GM12873 (cell line): ENCODE measurements at regions not wholly inside any gene's neighbourhood (a gene's known extent, or its start where the extent isn't known, plus 50 kb on each side); places are given as distances from the start of the nearest gene placed in this dataset.

Source experiments
- TF ChIP-seq, protein P1 (sequence below): IDR thresholded peaks from 2 replicates; pipeline ENCODE4 v1.5.1; 2012; ENCODE audit warnings: low read depth, mild to moderate bottlenecking, moderate library complexity, low read length, control low read depth; ENCODE audit not compliant: insufficient read depth; ENCODE audit errors: missing control alignments

GRCh38 chr3:107285197-107285596 is 92.0 kb upstream of the CCDC54 start:
- TF ChIP-seq, protein P1, sequence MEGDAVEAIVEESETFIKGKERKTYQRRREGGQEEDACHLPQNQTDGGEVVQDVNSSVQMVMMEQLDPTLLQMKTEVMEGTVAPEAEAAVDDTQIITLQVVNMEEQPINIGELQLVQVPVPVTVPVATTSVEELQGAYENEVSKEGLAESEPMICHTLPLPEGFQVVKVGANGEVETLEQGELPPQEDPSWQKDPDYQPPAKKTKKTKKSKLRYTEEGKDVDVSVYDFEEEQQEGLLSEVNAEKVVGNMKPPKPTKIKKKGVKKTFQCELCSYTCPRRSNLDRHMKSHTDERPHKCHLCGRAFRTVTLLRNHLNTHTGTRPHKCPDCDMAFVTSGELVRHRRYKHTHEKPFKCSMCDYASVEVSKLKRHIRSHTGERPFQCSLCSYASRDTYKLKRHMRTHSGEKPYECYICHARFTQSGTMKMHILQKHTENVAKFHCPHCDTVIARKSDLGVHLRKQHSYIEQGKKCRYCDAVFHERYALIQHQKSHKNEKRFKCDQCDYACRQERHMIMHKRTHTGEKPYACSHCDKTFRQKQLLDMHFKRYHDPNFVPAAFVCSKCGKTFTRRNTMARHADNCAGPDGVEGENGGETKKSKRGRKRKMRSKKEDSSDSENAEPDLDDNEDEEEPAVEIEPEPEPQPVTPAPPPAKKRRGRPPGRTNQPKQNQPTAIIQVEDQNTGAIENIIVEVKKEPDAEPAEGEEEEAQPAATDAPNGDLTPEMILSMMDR: no peak

DNA sequence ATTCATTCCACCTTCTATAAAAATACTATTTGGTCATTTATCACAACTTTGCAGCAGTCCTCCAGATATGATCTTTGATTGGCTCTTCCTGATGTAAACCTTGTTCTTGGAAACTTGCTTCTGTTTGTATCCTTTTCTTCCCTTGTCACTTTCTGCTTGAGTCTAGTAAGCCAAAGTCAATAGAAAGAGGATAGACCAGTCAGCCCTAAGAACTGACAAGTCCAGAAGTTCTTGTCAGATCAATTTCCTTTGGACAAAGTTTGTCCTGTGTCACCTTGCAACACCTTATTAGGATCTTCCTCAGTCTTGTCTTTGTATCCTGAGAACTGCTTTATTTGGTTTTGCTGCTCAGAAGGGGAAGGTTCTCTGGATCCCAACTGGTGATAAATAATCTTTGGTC is 87.9 kb upstream of the CCDC54 start:
- TF ChIP-seq, protein P1: no peak

DNA sequence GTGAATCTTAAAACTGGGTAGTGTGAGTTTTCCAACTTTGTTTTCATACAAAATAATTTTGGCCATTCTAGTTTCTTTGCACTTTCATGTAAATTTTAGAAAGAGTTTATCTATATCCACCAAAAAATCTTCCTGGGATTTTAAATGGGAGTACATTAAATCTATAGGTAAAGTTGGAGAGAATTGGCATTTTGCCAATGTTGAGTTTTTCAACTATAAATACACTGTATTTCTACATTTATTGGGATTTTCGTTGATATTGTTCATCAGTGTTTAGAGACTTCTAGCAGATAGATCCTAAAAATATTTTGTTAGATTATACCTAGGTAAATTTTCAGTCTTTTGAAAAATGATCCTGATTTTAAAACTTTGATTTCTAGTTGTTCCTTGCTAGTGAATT is 83.1 kb upstream of the CCDC54 start:
- TF ChIP-seq, protein P1: no peak

GRCh38 chr3:107297597-107297996 is 79.6 kb upstream of the CCDC54 start:
- TF ChIP-seq, protein P1: no peak

DNA sequence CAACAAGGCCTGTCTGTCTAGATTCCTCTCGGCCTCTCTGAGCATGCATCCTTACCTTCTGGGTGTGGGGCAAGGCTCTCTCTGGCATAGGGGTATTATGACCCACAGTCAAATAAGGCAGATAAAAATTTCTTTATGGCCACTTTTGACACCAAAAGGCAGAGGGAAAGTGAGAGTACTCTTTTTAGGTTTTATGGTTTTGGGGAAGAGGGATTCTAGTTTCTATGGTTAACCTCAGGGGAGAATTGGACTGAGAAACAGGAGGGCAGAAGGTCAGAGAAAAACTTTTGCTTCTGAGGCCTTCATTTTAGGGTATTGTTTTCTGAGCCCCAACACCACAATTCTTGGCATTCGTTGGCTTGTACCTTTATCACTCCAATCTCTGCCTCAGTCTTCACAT is 70.0 kb upstream of the CCDC54 start:
- TF ChIP-seq, protein P1: no peak

- TF ChIP-seq, protein P1: no peak
These were observed 68.5 kb upstream of the CCDC54 start for GRCh38 chr3:107308716-107309115.

GRCh38 chr3:107309312-107309711 is 67.9 kb upstream of the CCDC54 start:
- TF ChIP-seq, protein P1: no peak
